Activated B cell treated with CpG ODN at 0.5 μM for 24 hours (primary cell): ENCODE measurements at regions not wholly inside any gene's neighbourhood (a gene's known extent, or its start where the extent isn't known, plus 50 kb on each side); places are given as distances from the start of the nearest gene placed in this dataset.

Source experiments
- ATAC-seq: fragments of 200-7000 bp; cut with Tn5 transposase; one replicate; pipeline ENCODE4 v1.10.0; 2021; ENCODE audit warnings: low read depth, mild to moderate bottlenecking, moderate library complexity
- CTCF ChIA-PET: fragments of 350-600 bp; sonication (Branson Sonifier 250); formaldehyde crosslinking; loops from one replicate; lab custom pipeline; 2021; ENCODE audit warnings: antibody characterized with exemption; lab: Charles Lee
- POLR2A ChIA-PET: fragments of 350-600 bp; sonication (Branson Sonifier 250); formaldehyde crosslinking; loops from one replicate; lab custom pipeline; 2021; ENCODE audit warnings: antibody characterized with exemption; lab: Charles Lee
- DNase-seq: peaks from one replicate; pipeline ENCODE4 v3.0.0; 2022
- H3K27ac Mint-ChIP-seq: one replicate; pipeline ENCODE4 v1.8.0; 2020; ENCODE audit warnings: mixed read lengths
- H3K27me3 Mint-ChIP-seq: one replicate; pipeline ENCODE4 v1.8.0; 2021; ENCODE audit warnings: mixed read lengths
- H3K36me3 Mint-ChIP-seq: one replicate; pipeline ENCODE4 v1.8.0; 2021; ENCODE audit warnings: low read depth, mixed read lengths
- H3K4me1 Mint-ChIP-seq: one replicate; pipeline ENCODE4 v1.8.0; 2021; ENCODE audit warnings: mixed read lengths
- H3K4me3 Mint-ChIP-seq: one replicate; pipeline ENCODE4 v1.8.0; 2020; ENCODE audit warnings: mild to moderate bottlenecking, mixed read lengths
- H3K9me3 Mint-ChIP-seq: one replicate; pipeline ENCODE4 v1.8.0; 2020; ENCODE audit warnings: mixed read lengths
- CTCF ChIP-seq: fragments of 200-600 bp; IDR thresholded peaks from one replicate; pipeline ENCODE4 v1.8.0; 2022; ENCODE audit warnings: antibody characterized with exemption, mild to moderate bottlenecking
- intact Hi-C: fragments of 100-400 bp; cut with micrococcal nuclease; formaldehyde crosslinking; loops from one replicate; pipeline ENCODE4 v1.15.1; 2024

DNA sequence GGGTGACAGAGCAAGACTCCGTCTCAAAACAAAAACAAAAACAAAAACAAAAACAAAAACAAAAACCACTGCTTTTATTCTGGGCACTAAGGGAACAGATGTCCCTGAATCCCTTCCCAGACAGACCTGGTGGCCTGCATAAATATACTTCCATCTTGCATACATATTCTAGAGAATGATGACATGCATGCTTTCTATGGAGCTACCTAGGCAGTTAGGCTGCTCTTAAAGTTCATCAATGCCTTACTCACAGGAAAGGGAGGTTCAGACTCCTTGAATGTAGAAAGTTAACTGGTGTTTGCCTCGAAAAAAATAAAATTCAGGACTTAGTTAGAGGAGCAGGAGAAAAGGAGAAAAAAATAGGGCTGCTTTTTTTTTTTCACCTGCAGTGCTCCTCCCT, 72.6 kb downstream of the C3orf38 start:
- CTCF ChIA-PET = no interaction called here
- no peak for TF ChIP-seq CTCF
- Mint-ChIP-seq H3K36me3 (no peaks in the 10 kb centered on the region), H3K9me3 (no peaks in the 10 kb centered on the region), H3K27me3 (no peaks in the 10 kb centered on the region), H3K4me1 (peaks cover 5% of the 10 kb centered on the region), H3K4me3 (no peak overlapping the region), H3K27ac (no peak overlapping the region)
- POLR2A ChIA-PET = no interaction called here
- intact Hi-C loops = no loop called here
- DNase-seq (no peak), ATAC-seq (no peak)

DNA sequence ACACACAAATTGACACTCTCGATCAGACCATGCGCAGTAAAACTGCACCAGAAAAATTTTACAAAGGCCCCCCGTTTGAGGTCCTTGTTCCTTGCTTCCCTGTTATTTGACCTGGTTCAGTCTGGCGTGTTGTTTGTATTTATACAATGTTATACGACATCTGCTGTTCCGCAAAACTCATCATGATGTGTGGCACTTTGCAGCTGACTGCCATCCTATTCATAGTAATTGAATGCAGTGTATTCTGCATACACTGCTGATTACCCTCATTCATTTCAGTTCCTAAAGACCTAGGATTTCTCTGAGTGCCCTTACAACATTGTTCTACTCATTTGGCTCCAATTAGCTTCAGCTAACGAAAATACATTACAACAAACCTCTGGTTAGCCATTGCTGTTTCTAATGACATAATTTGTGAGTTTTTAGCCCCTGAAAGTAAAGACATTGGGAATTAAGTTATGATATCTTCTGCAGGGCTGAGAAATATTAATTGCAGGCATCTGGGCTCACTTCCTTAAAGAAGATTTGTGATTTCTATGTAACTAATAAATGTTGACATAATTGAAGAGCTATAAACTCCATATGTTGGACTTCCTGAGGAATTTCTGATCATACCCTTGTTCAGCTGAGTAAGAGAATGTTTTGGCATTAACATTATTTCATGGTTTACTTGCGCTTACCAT, 75.7 kb downstream of the C3orf38 start:
- ATAC-seq (no peak), DNase-seq (no peak)
- intact Hi-C loops = no loop called here
- no peak overlapping the region for H3K27ac Mint-ChIP-seq
- no peak for TF ChIP-seq CTCF
- H3K4me1 Mint-ChIP-seq = no peaks in the 10 kb centered on the region
- H3K4me3 Mint-ChIP-seq = no peak overlapping the region
- H3K36me3 Mint-ChIP-seq = no peaks in the 10 kb centered on the region
- CTCF ChIA-PET = no interaction called here
- no peaks in the 10 kb centered on the region for H3K9me3 Mint-ChIP-seq
- POLR2A ChIA-PET = no interaction called here
- no peaks in the 10 kb centered on the region for H3K27me3 Mint-ChIP-seq

GRCh38 chr3:88226910-88227309, 77.2 kb downstream of the C3orf38 start:
- Mint-ChIP-seq H3K9me3 (no peaks in the 10 kb centered on the region), H3K27ac (no peak overlapping the region), H3K4me1 (no peaks in the 10 kb centered on the region), H3K4me3 (no peak overlapping the region), H3K36me3 (no peaks in the 10 kb centered on the region), H3K27me3 (no peaks in the 10 kb centered on the region)
- no peak for TF ChIP-seq CTCF
- intact Hi-C loops = no loop called here
- ATAC-seq (no peak), DNase-seq (no peak)
- ChIA-PET CTCF (no interaction called here), POLR2A (no interaction called here)

- Mint-ChIP-seq H3K27me3 (no peaks in the 10 kb centered on the region), H3K27ac (no peak overlapping the region), H3K9me3 (no peaks in the 10 kb centered on the region), H3K4me3 (no peak overlapping the region), H3K36me3 (no peaks in the 10 kb centered on the region), H3K4me1 (no peaks in the 10 kb centered on the region)
- ATAC-seq (no peak), DNase-seq (no peak)
- intact Hi-C loops = no loop called here
- CTCF ChIA-PET = no interaction called here
- POLR2A ChIA-PET = no interaction called here
- TF ChIP-seq CTCF = no peak
These were observed 80.9 kb downstream of the C3orf38 start for GRCh38 chr3:88230638-88231037.

- intact Hi-C loops = no loop called here
- CTCF ChIA-PET = no interaction called here
- Mint-ChIP-seq H3K9me3 (no peaks in the 10 kb centered on the region), H3K27me3 (no peaks in the 10 kb centered on the region), H3K4me1 (no peaks in the 10 kb centered on the region), H3K27ac (no peak overlapping the region), H3K4me3 (no peak overlapping the region), H3K36me3 (no peaks in the 10 kb centered on the region)
- ATAC-seq = no peak
- POLR2A ChIA-PET = no interaction called here
- no peak for DNase-seq
- TF ChIP-seq CTCF = no peak
These were observed 81.4 kb downstream of the C3orf38 start for GRCh38 chr3:88231207-88231606.
